GM12872 (cell line): ENCODE measurements at regions not wholly inside any gene's neighbourhood (a gene's known extent, or its start where the extent isn't known, plus 50 kb on each side); places are given as distances from the start of the nearest gene placed in this dataset.
A peak's percentile ranks its signal among the peaks of the same experiment; 100 is the strongest.

Source experiments
- CTCF ChIP-seq: IDR thresholded peaks from 3 replicates; pipeline ENCODE4 v1.5.1; 2011; ENCODE audit warnings: low read depth, mild to moderate bottlenecking, low read length, moderate library complexity; ENCODE audit not compliant: insufficient read depth

- no peak for TF ChIP-seq CTCF
These were observed 278.7 kb downstream of the CCSER2 start for GRCh38 chr10:84607044-84607443.

GRCh38 chr10:84607523-84607922 is 279.1 kb downstream of the CCSER2 start:
- no peak for TF ChIP-seq CTCF

GRCh38 chr10:84608126-84608525 is 279.7 kb downstream of the CCSER2 start:
- TF ChIP-seq CTCF, result no peak

GRCh38 chr10:84613336-84614021 is 285.1 kb downstream of the CCSER2 start:
- peak; percentile 42 for TF ChIP-seq CTCF

- no peak for TF ChIP-seq CTCF
These were observed 298.2 kb downstream of the CCSER2 start for GRCh38 chr10:84626397-84627087.

- TF ChIP-seq CTCF, result no peak
These were observed 304.5 kb downstream of the CCSER2 start for GRCh38 chr10:84632866-84633265.

- no peak for TF ChIP-seq CTCF
These were observed 306.2 kb downstream of the CCSER2 start for GRCh38 chr10:84634636-84635035.
